Astrocyte of the cerebellum (primary cell): ENCODE measurements at regions not wholly inside any gene's neighbourhood (a gene's known extent, or its start where the extent isn't known, plus 50 kb on each side); places are given as distances from the start of the nearest gene placed in this dataset.

Experiments
- DNase-seq: peaks from one replicate; pipeline ENCODE4 v3.0.0-alpha.2; 2011; ENCODE audit warnings: low read depth
- H3K4me3 ChIP-seq: 2 replicates; pipeline ENCODE4 v1.5.1; 2011; ENCODE audit warnings: mild to moderate bottlenecking, low read depth, low read length, moderate library complexity
- in situ Hi-C: cut with HindIII; loops from 2 replicates; pipeline ENCODE4 v1.10.0; 2017; ENCODE audit warnings: low sequenced_read_pairs
- TF ChIP-seq, protein P1 (sequence below): IDR thresholded peaks from 2 replicates; pipeline ENCODE4 v1.5.1; 2012; ENCODE audit warnings: low read length, low read depth, moderate library complexity, mild to moderate bottlenecking; ENCODE audit errors: missing control alignments

DNA sequence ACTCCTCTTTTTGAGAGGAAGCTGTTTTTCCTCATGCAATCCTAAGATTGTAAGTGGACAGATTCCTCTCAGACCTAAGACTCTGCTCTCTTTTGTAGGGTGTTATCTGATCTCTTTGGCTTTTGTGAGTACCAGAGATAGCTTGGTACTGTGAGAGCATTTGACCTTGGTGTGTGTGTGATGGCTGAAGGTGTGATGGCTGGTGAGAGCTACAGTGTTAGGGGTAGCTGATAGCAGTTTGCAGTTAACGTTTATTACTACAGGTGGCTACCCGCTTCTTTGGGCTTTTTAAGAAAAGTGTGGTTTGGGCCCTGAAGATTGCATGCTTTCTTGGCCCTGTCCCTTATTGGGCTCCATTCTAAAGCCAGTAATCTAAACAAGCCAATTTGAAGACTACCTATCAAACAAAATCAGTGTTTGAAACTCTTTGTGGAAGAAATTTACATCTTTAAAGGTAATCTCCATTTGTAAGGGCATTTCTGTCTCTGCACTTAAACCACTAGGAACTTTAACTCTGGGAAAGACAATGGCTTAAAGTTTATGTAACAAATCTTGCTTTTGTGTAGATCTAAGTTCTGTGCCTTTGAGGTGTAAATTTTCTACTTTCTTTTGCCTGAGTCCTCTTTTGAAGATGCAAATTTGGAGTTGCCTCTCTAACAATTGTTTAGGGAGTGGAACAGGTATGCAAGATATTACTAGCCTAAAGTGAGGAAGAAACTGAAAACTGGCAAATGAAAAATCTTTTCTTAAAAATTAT is 85.3 kb upstream of the SERBP1 start:
- no peak overlapping the region for H3K4me3 ChIP-seq
- in situ Hi-C loops: no loop called here
- no peak for DNase-seq
- TF ChIP-seq, protein P1, sequence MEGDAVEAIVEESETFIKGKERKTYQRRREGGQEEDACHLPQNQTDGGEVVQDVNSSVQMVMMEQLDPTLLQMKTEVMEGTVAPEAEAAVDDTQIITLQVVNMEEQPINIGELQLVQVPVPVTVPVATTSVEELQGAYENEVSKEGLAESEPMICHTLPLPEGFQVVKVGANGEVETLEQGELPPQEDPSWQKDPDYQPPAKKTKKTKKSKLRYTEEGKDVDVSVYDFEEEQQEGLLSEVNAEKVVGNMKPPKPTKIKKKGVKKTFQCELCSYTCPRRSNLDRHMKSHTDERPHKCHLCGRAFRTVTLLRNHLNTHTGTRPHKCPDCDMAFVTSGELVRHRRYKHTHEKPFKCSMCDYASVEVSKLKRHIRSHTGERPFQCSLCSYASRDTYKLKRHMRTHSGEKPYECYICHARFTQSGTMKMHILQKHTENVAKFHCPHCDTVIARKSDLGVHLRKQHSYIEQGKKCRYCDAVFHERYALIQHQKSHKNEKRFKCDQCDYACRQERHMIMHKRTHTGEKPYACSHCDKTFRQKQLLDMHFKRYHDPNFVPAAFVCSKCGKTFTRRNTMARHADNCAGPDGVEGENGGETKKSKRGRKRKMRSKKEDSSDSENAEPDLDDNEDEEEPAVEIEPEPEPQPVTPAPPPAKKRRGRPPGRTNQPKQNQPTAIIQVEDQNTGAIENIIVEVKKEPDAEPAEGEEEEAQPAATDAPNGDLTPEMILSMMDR: no peak

DNA sequence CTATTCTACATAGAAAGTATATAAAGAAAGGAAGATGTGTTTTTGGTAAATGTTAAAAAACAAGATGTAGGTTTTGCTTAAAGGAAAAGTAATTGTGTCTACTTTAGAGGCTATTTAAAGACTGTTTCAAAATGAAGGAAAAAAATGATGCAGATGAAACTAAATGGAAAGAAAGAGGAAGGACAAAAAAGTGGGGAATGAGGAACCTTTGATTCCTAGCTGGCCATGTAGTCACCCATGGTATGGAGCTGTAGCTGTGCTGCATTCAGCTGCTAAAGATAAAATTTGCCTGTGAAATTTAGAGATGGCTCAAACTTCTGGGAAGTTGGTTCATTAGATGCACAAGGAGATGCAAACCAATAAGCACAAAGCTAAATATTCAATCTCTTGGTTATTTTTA is 86.8 kb upstream of the SERBP1 start:
- in situ Hi-C loops: no loop called here
- TF ChIP-seq, protein P1: no peak
- H3K4me3 ChIP-seq: no peak overlapping the region

DNA sequence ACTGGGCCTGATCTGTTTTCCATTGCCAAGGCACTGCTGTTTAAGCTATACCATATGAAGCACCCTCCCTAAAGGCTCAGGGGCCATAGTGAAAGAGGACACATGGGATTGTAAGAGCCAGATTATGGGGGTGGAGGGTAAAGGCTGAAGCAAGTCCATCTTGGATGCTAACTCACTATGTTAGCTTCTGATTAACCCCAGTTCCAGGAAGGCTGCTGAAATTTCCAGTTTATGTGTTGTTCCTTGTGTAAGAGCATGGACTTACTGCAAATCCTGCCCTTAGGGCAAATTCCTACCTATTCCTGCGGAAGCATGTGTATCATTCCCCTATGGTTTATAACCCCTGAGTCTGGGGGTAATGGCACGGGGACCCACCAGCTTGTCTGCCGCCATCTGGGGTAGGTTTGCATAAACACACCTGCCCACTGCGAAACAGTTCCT is 91.8 kb upstream of the SERBP1 start:
- TF ChIP-seq, protein P1: no peak
- no peak for DNase-seq
- in situ Hi-C loops: no loop called here
- H3K4me3 ChIP-seq: no peak overlapping the region

More for the DNA sequence above, 86.8 kb upstream of the SERBP1 start:
- no peak for DNase-seq

DNA sequence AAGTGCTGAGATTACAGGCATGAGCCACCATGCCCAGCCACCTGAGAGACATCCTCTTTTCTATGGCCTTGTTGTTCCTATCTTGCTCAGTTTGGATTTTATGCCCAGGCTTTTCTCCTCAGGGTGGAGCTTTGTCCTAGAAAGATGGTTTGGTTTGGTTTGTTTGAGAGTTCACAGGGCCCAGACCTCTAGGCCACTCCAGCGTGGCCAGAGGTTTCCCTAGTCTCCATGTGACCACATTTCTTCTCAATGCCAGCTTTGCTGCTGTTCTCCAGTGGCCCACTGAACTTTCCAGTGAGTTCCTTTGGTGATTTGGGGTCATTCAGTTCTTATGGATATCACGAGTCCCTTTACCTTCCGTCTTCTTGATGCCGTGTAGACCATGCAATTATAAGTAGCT is 92.6 kb upstream of the SERBP1 start:
- in situ Hi-C loops: no loop called here
- TF ChIP-seq, protein P1: no peak

DNA sequence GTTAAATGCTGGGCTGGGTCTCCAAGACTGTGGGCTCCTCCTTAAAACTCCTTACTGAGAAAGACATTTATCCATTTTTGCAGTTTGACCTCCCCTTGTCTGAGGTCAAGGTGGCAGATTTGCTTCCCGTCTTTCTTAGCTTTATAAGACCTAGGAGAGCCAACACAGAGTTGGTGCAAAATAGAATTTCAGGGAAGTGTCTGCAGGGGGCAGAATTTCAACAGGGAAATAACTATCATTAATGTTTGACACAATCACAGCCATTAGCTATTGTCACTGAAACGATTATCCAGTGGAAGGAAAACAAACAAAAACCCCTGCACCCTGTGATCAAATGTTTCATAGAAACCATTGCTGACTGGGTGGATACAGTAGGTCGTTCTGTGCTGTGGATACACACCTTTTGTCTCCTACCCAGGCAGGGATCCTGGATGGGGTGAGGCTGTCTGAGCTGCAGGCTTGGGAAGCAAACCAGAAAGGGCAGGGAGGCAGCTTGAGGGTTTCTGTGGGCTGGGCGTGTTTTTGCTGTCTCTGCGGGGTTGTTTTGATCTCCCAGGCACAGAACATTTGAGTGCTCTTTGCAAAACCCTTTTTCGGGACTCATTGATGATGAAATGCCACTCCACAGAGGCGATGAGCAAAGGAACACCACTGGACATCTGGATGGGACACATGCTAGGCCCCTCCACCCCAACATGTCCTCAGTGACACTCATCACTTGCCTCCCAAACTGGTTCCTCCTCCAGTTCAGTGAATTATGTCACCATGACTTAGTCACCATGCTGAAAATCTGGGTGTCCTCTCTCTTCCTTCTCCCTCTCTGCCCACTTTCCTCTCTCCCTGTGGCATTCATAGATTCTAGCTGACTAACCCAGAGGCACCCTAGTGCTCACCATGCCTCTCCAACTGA is 94.2 kb upstream of the SERBP1 start:
- DNase-seq: no peak
- H3K4me3 ChIP-seq: no peak overlapping the region
- TF ChIP-seq, protein P1: no peak
- in situ Hi-C loops: loop anchor here (25.0 kb wide), 3 partner anchors 163 to 588 kb away; partner anchors contain the start of gene GADD45A

More for the DNA sequence above, 92.6 kb upstream of the SERBP1 start:
- no peak for DNase-seq
- no peak overlapping the region for H3K4me3 ChIP-seq

DNA sequence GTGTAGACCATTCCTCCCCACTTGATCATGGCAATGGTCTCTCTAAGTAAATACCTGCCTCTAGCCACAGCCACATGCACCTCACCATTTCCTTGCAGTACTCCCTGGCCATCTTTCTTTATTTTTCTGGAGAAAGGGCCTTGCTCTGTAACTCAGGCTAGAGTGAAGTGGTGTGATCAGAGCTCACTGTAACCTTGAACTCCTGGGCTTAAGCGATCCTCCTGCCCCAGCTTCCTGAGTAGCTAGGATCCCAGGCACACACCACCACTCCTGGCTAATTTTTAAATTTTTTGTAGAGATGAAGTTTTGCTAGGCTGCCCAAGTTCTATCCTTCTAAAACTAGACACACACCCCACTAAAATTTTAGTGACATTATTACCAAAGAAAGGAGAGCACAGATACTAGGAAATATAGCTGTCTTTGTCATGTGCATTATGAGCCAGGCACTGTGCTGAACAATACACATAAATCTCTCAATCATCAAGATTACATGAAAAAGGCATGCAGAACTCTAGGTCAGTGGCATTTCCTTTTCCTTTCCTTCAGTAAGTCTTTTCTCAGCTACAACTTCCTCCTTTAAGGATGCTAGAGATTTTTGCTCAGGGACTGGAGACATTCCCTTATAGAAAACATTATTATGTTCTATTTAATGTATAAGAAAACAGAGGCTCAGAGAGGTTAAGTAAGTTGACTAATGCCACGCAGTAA is 95.0 kb upstream of the SERBP1 start:
- no peak overlapping the region for H3K4me3 ChIP-seq
- TF ChIP-seq, protein P1: no peak
- DNase-seq: no peak
- in situ Hi-C loops: loop anchor here (25.0 kb wide), 3 partner anchors 162 to 587 kb away; partner anchors contain the start of gene GADD45A
